GM18499 (cell line): ENCODE measurements at regions not wholly inside any gene's neighbourhood (a gene's known extent, or its start where the extent isn't known, plus 50 kb on each side); places are given as distances from the start of the nearest gene placed in this dataset.
"Not testable (repeated sequence)": the region's sequence is repeated elsewhere in the genome, so short reads cannot be mapped to it uniquely, and the experiment has no call there.

ENCODE experiments used
- ATAC-seq: cut with Tn5 transposase; IDR thresholded peaks from one replicate; pipeline ENCODE4 v1.9.1; 2021; ENCODE audit warnings: moderate number of reproducible peaks; ENCODE audit not compliant: insufficient read depth, unreplicated experiment

DNA sequence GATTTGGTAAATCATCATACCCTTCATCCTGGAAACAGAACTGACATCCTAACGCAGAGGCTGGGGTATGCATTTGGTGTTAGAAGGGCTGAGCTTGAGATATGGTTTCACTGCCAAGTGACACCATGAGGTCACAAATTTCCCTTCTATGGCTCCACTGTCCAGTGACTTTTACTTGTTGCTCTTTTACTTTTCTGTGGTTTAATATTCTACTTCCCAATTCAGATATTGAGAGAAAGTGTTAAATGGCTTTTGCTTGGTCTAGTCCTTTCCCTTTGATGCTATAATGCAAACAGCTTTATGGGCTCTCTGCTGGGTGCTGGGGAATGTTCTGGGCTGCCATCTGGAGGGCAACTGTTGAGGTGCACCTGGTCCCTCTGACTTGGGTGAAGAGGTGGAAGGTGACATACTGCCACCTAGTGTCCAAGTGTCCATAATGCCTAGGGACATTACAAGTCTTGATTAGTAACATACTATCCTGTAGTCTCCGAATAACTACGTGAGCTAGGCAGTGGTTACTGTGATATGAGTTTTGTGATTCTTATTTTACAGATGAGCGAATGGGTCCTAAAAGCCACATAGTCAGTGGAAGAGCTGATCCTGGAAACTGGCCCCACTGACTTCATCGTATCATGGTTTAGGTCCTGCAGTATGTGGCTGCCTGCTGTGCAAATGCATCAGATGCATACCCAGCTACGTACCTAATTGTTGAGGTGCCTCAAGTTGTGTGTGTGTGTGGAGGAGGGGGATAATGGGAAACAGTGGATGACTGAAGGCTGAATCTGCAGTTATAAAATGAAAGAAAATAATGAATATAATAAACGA is 149.1 kb upstream of the RAG2 start:
- ATAC-seq: peak; percentile 88

DNA sequence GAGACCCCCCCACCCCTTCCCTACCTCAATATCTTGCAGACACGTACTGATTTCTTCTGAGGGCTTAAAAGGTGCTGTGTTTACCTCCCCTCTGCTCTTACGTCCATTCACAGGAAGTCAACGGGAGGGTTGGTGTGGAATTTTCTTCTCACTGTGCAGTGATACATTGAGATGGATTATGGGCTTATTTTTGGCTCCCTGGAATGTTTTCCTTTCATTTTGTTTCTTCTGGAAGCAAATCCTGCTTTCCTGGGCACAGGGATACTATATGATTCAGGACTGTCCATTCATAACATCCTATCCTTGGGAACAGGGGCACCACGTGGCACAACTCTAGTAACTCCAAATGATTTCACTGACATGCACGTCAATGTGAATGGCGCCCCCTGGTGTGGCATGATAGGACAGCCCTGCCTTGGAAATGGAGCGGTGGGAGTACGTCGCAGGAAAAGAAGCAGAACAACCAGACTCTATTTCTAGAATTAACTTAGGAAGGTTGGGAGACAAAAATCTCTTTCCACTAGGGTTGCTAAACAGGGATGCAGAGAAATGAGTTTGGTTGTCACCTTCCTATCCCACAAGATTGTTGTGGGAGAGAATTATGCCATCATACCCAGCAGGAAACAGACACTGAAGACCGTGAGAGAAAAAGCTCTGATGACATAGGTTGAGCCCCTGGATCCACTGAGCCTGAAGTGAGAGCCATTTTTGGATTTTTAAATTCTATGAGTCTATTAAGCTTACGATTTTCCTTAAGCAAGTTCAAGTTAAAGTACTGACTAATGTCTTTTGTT is 146.5 kb upstream of the RAG2 start:
- no peak for ATAC-seq

DNA sequence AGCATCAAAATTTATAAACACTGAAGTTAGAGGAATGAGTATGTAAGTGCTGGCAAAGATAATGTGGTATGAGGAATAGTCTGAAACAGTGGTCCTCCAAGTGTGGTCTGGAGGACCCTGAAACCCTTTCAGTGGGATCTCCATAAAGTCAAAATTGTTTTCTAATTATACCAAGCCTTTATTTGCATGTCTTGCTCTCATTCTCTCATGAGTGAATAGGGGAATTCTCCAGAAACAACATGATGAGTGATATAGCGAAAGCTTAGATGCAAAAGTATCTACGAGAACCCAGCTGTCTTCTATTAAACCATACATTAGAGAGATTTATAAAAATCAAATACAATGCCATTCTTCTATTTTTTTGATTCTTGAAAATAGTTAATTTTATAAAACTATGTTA is 145.0 kb upstream of the RAG2 start:
- peak; percentile 49 for ATAC-seq

DNA sequence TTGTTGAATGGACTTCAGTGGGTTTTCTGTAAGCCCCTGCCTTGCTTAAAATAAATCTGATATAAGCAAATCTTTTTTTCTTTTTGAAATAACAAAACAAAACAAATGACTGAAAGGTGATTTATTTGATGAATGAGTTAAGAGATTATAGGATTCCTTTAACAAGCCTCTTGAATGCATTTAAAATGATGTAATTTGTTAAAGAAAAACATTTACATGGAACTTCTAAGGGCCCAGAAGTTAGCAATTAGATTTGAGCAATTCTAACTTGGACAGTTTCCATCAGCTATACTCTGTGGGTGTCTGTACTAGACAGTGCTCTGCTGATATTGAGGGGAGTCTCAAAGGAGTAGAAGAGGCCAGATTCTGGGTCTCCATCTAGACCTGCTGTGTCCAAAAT is 143.5 kb upstream of the RAG2 start:
- no peak for ATAC-seq

DNA sequence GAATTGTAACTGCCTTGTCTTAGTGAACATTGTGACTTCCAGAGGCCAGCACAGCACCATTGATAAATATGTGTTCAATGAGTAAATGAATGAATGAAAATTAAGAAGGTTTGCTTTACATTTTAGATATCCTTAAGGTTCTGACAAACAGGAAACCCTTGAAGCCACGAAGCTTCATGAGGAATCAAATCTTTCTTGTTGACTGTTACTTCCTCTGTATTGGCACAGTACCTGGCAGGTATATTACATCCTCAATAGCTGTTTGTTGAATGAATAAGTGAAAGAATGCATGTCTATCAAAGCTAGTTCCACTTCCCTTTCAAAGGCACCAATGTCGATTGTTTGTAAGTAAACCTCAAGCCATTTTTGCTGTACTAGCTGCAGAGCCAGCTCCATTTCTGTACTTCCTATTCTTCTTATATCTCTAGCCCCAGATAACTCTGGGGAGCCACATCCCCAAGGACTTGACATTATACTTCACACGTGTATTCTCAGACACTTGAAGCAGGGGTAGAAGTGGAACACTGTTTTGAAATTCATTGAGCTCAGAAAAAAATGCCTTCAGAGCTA is 140.3 kb upstream of the RAG2 start:
- no peak for ATAC-seq

DNA sequence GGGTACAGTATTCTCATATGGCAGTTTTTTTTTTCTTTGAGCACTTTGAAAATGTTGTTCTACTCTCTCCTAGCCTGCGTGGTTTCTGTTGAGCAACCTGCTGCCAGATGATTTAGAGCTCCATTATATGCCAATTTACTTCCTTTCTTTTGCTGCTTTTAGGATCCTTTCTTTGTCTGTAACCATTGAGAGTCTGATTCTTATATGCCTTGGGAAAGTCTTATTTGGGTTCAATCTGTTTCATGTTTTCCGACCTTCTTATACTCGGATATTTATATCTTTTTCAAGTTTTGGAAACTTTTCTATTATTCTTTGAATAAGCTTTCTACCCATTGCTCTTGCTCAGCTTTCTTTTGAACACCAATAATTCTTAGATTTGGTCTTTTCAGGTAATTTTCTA is 138.1 kb upstream of the RAG2 start:
- ATAC-seq: no peak

DNA sequence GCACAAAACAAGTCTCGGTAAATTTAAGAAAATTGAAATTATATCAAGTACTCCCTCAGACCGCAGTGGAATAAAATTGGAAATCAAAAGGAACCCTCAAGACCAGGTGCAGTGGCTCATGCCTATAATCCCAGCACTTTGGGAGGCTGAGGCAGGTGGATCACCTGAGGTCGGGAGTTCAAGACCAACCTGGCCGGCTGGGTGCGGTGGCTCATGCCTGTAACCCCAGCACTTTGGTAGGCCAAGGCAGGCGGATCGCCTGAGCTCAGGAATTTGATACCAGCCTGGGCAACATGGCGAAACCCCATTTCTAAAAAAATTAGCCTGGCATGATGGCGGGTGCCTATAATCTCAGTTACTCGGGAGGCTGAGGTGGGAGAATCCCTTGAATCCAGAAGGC is 135.7 kb upstream of the RAG2 start:
- not testable (repeated sequence) for ATAC-seq

DNA sequence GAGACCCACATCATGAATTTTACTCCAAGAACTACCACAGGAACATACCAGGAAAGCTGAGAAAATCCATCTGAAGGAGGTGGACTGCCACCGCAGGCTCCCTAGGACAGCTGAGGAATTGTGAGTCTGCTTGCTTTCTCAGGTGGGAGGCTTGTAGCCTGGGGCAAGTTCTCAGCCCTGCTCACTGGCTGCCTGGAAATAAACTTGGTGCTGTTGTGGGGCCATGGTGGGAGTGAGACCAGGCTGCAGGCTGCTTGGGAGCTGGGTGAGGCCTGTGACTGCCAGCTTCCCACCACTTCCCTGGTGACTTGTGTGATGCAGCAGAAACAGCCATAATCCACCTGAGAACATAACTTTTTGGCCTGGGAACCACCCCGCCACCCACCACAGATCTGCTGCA is 132.7 kb upstream of the RAG2 start:
- no peak for ATAC-seq

DNA sequence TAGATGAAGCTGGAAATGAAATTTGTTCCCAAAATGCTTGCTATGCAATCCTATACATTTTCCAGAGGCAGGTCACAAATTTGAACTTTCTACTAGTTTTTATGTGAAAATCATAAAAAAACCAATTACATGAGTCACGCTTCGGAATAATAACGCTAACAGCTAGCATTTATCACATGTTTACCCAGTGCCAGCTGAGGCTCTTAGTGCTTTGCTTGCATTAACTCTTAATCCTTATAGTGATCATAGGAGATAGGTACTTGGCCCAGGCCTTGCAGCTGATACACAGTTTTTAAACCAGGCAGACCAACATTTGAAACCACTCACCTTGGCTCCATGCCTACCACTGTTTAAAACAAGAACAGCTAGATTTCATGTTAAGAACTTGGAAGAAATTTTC is 131.8 kb upstream of the RAG2 start:
- ATAC-seq: no peak

DNA sequence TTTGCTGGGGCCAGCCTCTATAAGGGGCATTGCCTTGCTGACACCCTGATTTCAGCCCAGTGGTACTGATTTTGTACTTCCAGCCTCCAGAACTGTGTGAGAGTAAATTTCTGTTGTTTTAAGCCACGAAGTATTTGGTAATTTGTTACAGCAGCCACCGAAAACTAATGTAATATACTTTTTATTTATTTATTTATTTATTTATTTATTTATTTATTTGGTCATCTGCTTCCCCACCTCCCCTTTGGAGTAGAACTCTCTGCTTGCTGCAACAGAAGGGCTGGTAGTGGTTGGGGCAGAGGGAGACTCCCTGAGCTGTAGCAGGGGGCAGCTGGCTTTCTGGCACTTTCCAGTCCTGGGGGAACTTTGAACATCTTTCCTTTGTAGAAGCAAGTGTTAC is 128.4 kb upstream of the RAG2 start:
- ATAC-seq: no peak

DNA sequence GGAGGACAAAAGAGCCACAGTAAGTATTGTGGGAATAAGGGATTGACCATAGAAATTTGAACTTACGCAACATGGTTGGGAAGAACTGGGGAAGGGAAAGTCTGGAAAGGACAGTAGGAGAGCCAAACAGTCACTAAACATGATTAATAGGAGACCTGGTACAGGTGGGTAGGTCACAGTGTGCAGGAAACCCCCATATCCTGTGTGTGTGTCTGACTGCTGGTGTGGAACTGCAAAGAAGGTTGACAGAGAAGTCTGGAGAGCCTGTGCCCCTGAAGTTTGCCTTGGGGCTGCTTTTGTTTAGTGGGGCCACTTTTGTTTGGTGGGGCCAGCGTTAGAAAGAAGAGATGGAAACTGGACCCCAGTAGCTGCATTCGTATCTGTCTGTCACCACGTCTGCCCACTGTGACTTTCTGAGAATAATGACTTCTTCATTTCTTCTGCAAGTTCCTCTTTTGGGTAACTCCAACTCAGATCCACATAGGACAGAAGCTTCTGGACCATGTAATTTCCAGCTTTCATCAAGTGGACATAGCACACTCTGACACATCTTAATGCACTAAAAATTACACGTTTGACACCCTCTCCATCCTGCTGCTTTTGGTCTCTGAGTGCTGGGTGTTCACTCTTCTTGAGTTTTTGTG is 126.8 kb upstream of the RAG2 start:
- peak; percentile 62 for ATAC-seq

DNA sequence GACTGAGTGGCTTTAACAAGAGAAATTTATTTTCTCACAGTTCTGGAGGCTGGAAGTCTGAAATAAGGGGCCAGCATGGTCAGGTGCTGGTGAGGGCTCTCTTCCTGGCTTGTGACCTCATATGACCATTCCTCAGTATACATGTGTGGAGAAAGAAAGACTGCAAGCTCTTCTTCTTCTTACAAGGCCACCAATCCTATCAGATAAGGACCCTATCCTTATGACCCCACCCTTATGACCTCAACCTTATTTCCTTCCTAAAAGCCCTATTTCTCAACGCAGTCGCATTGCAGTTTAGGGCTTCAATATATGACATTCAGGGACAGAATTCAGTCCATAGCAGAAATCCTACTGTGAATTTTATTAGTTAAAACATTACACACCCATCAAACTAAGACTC is 124.4 kb upstream of the RAG2 start:
- ATAC-seq: no peak

DNA sequence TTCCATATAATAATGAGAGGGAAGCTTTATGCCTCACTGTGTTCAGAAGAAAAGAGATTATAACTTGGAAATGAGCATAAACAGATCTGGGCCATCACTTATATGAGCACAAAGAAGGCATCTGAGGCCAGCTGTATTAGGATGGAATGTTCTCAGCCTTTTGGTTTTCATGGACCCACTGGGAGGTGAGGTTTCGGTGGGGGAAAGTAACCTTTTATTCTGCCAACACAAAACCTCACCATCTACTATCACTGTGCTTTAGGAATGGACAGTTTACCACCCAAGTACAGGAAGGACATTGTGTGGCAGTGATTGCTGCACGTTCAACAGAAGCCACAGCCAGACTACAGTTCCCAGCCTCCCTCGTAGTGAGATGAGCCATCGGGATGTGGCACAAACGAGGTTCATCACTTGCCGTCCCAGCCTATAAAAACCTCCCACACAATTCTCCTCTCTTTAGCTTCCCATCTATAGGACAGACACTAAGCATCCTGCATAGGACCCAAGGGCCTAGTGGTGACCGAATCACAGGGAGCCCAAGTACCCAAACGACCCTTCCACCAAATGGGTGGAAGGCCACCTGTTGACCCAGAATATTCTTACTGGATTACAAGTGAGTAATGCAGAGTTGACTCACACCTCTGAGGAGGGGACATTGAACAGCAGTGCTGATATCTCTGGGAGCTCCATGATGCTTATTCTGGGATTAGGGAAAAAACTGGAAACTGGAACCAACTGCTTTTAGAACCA is 121.5 kb upstream of the RAG2 start:
- no peak for ATAC-seq

DNA sequence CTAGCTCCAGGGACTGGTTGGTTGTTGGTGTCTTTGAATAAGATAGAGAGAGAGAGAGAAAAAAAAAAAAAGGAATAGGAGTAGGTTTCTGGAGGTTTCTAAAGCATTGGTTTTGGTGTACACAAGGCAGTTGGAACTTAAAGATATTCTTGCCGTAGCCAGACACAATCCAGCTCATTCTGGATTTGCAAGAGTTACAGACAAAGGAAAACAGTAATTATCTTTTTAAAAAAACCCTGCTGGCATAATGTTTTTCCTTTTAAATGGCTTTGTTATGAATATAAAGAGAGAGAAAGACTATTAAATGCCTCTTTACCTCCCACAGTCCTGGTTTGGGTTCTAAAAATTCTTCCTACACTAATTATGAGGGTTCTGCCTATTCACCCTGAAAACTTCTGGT is 120.4 kb upstream of the RAG2 start:
- ATAC-seq: no peak

DNA sequence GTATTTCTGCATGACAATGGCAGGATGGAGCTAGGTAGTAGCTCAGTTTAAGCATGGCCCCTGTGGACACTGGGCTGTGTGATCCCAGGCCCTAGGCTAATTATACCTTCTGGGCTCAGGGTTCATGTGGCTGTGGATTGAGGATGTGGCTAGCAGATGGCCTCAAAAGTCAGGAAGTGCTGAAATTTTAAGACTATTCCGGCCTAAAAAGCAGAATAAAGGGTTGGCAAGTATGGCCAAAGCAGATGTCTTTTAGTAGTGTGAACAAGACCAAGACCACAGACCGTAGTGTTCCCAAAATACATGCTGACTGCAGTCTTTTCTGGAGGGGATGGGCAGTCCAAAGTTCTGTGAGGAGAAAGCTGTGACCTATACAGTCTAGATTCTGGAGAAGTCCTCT is 115.7 kb upstream of the RAG2 start:
- ATAC-seq: no peak

DNA sequence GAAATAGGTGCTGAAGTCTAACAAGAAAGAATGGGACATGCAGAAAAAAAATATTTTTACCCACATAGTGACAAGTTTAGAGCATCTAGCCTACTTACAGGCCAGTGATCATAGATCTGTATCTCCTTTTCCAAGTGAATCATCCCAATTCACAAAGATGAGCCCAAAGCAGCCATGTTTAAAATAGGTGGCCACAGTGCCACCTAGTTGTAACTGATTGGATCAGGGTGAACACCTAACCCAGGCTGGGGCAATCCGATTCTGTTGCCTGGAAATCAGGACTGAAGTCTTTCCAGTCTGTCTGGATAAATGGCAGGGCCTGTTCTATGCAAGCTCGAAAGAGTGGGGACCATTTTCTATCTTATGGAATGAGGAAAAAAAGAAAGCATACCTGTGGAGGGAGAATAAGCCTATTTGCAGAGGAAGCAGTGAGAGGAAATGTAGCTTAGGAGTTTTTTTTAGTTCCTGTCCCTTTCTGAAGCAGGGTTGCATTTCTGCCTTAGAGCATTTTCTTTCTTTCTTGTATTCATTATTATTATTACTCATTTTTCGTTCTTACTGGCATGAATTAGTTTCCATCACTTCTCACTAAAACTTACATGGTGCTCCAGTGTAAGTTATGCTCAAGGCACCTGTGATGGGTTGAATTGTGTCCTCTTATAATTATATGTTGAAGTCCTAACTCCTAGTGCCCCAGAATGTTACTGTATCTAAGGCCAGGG is 113.2 kb upstream of the RAG2 start:
- no peak for ATAC-seq
